ENCODE measurements at regions not wholly inside any gene's neighbourhood (a gene's known extent, or its start where the extent isn't known, plus 50 kb on each side); places are given as distances from the start of the nearest gene placed in this dataset.

DNA sequence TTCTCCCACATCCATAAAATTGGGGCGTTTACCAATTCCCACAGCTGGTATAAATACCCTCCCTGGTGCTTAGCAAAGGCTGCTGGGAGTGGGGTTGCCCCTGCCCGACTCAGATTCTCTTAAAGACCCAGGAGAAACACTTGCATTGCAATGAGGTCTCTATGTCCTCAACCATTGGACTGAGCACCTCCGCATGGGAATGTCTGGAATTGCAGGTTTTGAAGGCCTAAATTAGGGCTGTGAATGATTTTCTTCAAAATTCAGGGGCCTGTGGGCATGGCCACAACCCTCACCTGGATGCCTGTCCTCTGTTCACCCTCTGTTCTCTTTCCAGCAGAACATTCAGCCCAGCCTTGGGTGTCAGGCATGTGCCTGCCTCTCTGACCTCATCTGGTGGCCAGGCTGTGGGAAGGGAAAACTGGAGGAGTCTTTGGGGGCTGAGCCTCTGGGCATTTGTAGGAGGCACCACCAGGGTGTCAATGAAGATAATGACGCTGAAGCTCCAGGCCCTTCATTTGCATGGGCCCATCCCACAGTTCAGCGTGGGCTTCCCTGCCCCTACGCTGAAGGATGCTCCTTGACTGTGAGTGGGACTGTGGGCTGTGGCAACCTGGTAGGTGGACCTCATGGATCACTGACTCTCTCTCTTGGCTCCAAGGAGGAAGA lies 52.7 kb upstream of the MYEOV start:
- Histone ChIP-seq H4K20me1 (replicated peaks; ENCODE audit: insufficient read depth) (no peaks in the 10 kb centered on the region), H3K4me2 (no peak overlapping the region), H3K4me3 (no peak overlapping the region), H3F3A (replicated peaks; ENCODE audit: low read depth) (no peaks in the 10 kb centered on the region), H3K9me2 (ENCODE audit: insufficient read depth) (peaks cover 4% of the 10 kb centered on the region; the same call in 1 of the 2 replicates), H3K27me3 (ENCODE audit: insufficient read depth) (no peaks in the 10 kb centered on the region), H2AFZ (no peak overlapping the region), H3K79me2 (replicated peaks; ENCODE audit: insufficient read depth) (no peaks in the 10 kb centered on the region), H3K4me1 (ENCODE audit: insufficient read depth) (no peaks in the 10 kb centered on the region), H3K27ac (ENCODE audit: low read depth) (no peak overlapping the region), H3K36me3 (ENCODE audit: insufficient read depth) (no peaks in the 10 kb centered on the region)
- H3K9me3 Mint-ChIP-seq = peaks cover 3% of the 10 kb centered on the region; the same call in 1 of the 3 replicates
- peaks cover 7% of the 10 kb centered on the region for H3K27me3 Mint-ChIP-seq (ENCODE audit: insufficient read depth, low read depth, poor library complexity)
- DNase-seq (ENCODE audit: low spot score) = peak; percentile 35
- H3K27ac Mint-ChIP-seq = no peak overlapping the region
- no peaks in the 10 kb centered on the region; the same call in 2 of the 3 replicates for H3K36me3 Mint-ChIP-seq (ENCODE audit: low read depth)
- peak; percentile 31 for ATAC-seq
- TF ChIP-seq, protein P1, sequence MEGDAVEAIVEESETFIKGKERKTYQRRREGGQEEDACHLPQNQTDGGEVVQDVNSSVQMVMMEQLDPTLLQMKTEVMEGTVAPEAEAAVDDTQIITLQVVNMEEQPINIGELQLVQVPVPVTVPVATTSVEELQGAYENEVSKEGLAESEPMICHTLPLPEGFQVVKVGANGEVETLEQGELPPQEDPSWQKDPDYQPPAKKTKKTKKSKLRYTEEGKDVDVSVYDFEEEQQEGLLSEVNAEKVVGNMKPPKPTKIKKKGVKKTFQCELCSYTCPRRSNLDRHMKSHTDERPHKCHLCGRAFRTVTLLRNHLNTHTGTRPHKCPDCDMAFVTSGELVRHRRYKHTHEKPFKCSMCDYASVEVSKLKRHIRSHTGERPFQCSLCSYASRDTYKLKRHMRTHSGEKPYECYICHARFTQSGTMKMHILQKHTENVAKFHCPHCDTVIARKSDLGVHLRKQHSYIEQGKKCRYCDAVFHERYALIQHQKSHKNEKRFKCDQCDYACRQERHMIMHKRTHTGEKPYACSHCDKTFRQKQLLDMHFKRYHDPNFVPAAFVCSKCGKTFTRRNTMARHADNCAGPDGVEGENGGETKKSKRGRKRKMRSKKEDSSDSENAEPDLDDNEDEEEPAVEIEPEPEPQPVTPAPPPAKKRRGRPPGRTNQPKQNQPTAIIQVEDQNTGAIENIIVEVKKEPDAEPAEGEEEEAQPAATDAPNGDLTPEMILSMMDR (conservative IDR thresholded peaks at IDR 0.05; ENCODE audit: low read depth in 2 of 2) = peak; percentile 6 to 32; a peak in 2 of 4 replicates
- TF ChIP-seq, protein P2, sequence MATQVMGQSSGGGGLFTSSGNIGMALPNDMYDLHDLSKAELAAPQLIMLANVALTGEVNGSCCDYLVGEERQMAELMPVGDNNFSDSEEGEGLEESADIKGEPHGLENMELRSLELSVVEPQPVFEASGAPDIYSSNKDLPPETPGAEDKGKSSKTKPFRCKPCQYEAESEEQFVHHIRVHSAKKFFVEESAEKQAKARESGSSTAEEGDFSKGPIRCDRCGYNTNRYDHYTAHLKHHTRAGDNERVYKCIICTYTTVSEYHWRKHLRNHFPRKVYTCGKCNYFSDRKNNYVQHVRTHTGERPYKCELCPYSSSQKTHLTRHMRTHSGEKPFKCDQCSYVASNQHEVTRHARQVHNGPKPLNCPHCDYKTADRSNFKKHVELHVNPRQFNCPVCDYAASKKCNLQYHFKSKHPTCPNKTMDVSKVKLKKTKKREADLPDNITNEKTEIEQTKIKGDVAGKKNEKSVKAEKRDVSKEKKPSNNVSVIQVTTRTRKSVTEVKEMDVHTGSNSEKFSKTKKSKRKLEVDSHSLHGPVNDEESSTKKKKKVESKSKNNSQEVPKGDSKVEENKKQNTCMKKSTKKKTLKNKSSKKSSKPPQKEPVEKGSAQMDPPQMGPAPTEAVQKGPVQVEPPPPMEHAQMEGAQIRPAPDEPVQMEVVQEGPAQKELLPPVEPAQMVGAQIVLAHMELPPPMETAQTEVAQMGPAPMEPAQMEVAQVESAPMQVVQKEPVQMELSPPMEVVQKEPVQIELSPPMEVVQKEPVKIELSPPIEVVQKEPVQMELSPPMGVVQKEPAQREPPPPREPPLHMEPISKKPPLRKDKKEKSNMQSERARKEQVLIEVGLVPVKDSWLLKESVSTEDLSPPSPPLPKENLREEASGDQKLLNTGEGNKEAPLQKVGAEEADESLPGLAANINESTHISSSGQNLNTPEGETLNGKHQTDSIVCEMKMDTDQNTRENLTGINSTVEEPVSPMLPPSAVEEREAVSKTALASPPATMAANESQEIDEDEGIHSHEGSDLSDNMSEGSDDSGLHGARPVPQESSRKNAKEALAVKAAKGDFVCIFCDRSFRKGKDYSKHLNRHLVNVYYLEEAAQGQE (IDR thresholded peaks at IDR 0.05; ENCODE audit: unreplicated experiment) = no peak
- H3K4me1 Mint-ChIP-seq = no peaks in the 10 kb centered on the region; the same call in 2 of the 3 replicates
- no peak overlapping the region for H3K4me3 Mint-ChIP-seq

DNA sequence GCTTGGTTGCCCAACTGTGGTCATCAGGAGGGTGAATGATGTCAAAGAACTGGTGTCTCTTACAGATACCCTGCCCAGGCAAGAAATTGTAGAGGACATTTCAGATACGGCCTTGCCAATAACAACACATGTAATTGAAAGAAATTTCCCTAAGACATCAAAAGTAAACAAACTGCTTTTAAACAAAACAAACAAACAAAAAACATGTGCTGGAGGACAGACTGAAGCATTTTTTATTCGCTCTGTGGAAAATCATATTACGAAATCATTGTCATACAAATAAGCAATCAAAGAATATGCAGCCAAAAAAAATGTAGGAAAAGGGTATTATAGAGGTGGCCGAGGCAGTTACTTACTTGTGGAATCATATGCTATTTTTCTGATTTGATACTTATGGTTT lies 52.1 kb upstream of the MYEOV start:
- no peaks in the 10 kb centered on the region for H3K36me3 ChIP-seq (ENCODE audit: insufficient read depth)
- H3K4me3 ChIP-seq = no peak overlapping the region
- no peak overlapping the region for H3K27ac ChIP-seq (ENCODE audit: low read depth)
- H3K79me2 ChIP-seq (replicated peaks; ENCODE audit: insufficient read depth) = no peaks in the 10 kb centered on the region
- H2AFZ ChIP-seq = no peak overlapping the region
- no peak overlapping the region for H3K4me2 ChIP-seq
- peaks cover 7% of the 10 kb centered on the region for H3K27me3 Mint-ChIP-seq (ENCODE audit: insufficient read depth, low read depth, poor library complexity)
- no peak for ATAC-seq
- DNase-seq (ENCODE audit: low spot score) = no peak
- no peaks in the 10 kb centered on the region; the same call in 2 of the 3 replicates for H3K4me1 Mint-ChIP-seq
- H3F3A ChIP-seq (replicated peaks; ENCODE audit: low read depth) = no peaks in the 10 kb centered on the region
- no peaks in the 10 kb centered on the region; the same call in 2 of the 3 replicates for H3K36me3 Mint-ChIP-seq (ENCODE audit: low read depth)
- H3K4me3 Mint-ChIP-seq = no peak overlapping the region
- peaks cover 4% of the 10 kb centered on the region; the same call in 1 of the 2 replicates for H3K9me2 ChIP-seq (ENCODE audit: insufficient read depth)
- H3K27ac Mint-ChIP-seq = no peak overlapping the region
- no peaks in the 10 kb centered on the region for H3K4me1 ChIP-seq (ENCODE audit: insufficient read depth)
- no peaks in the 10 kb centered on the region for H3K27me3 ChIP-seq (ENCODE audit: insufficient read depth)
- H3K9me3 Mint-ChIP-seq = peaks cover 3% of the 10 kb centered on the region; the same call in 1 of the 3 replicates
- H4K20me1 ChIP-seq (replicated peaks; ENCODE audit: insufficient read depth) = no peaks in the 10 kb centered on the region
- TF ChIP-seq EZH2 (IDR thresholded peaks at IDR 0.05; ENCODE audit: low read depth, unreplicated experiment) (no peak), ZNF114 (CRISPR knock-in tag; IDR thresholded peaks at IDR 0.05) (no peak), JUNB (IDR thresholded peaks at IDR 0.05; ENCODE audit: unreplicated experiment) (no peak), EZH2phosphoT487 (IDR thresholded peaks at IDR 0.05; ENCODE audit: unreplicated experiment) (no peak), STAT1 (IDR thresholded peaks at IDR 0.05; ENCODE audit: unreplicated experiment) (no peak), POLR2AphosphoS5 (IDR thresholded peaks at IDR 0.05; ENCODE audit: low read depth) (no peak)
- TF ChIP-seq, protein P1 (conservative IDR thresholded peaks at IDR 0.05; ENCODE audit: low read depth in 2 of 2) = no peak
- TF ChIP-seq, protein P2 (IDR thresholded peaks at IDR 0.05; ENCODE audit: unreplicated experiment) = no peak
- TF ChIP-seq, protein P3, sequence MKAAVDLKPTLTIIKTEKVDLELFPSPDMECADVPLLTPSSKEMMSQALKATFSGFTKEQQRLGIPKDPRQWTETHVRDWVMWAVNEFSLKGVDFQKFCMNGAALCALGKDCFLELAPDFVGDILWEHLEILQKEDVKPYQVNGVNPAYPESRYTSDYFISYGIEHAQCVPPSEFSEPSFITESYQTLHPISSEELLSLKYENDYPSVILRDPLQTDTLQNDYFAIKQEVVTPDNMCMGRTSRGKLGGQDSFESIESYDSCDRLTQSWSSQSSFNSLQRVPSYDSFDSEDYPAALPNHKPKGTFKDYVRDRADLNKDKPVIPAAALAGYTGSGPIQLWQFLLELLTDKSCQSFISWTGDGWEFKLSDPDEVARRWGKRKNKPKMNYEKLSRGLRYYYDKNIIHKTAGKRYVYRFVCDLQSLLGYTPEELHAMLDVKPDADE (IDR thresholded peaks at IDR 0.05) = no peak

Data from GM23338 (cell line).